Loucy (cell line): ENCODE measurements at regions not wholly inside any gene's neighbourhood (a gene's known extent, or its start where the extent isn't known, plus 50 kb on each side); places are given as distances from the start of the nearest gene placed in this dataset.

ENCODE experiments used
- CTCF ChIP-seq: fragments of 200-600 bp; sonication (generic); conservative IDR thresholded peaks from 2 replicates; pipeline ENCODE4 v1.5.1; 2014; ENCODE audit warnings: mild to moderate bottlenecking, antibody characterized with exemption, low read length
- EZH2phosphoT487 ChIP-seq: fragments of 200-600 bp; IDR thresholded peaks from 2 replicates; pipeline ENCODE4 v1.6.1; 2018; ENCODE audit warnings: antibody characterized with exemption, mild to moderate bottlenecking, moderate library complexity, borderline replicate concordance

DNA sequence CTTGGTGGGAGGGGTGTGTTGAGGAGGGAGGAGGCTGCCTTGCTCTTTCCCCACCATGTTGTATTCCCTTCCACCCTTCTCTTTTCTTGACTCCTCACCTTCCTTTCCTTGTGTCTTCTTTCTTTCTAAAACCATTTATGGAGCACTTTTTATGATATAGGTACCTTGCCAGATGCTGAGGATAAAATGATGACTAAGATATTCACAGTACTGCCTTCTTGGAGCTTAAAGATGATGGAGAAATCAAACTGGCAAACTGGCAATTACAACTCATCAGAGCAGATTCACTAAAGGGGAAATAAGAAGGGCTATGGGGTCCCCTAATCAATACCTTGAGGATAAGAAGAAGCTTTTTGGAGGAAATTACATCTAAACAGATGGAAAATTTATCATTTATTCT, 273.2 kb upstream of the MEF2C start:
- TF ChIP-seq CTCF = no peak
- TF ChIP-seq EZH2phosphoT487 = no peak
